Activated CD4-positive, CD25-positive, alpha-beta regulatory T cell treated with anti-CD3 and anti-CD28 coated beads, Interleukin-2, amount 50 U/mL, for 24 hours (primary cell): ENCODE measurements at regions not wholly inside any gene's neighbourhood (a gene's known extent, or its start where the extent isn't known, plus 50 kb on each side); places are given as distances from the start of the nearest gene placed in this dataset.
"Not testable (repeated sequence)": the region's sequence is repeated elsewhere in the genome, so short reads cannot be mapped to it uniquely, and the experiment has no call there.

Experiments used
- ATAC-seq, 2 donors: fragments of 150-1000 bp; cut with Tn5 transposase; one replicate each; pipeline ENCODE4 v1.10.0; 2021; ENCODE audit warnings: mild to moderate bottlenecking in 1 of 2, moderate library complexity in 1 of 2

GRCh38 chr4:137733174-137734141 is 201.2 kb upstream of the PCDH18 start:
- not testable (repeated sequence) for ATAC-seq

- ATAC-seq = no peak
Observed at GRCh38 chr4:137722910-137723309, 190.6 kb upstream of the PCDH18 start.

GRCh38 chr4:137711502-137711901 is 179.2 kb upstream of the PCDH18 start:
- ATAC-seq = no peak

GRCh38 chr4:137707626-137708025 is 175.3 kb upstream of the PCDH18 start:
- ATAC-seq = no peak

GRCh38 chr4:137707102-137707620 is 174.9 kb upstream of the PCDH18 start:
- ATAC-seq = no peak

- no peak for ATAC-seq
Observed at GRCh38 chr4:137705171-137705783, 173.0 kb upstream of the PCDH18 start.

- no peak for ATAC-seq
Observed at GRCh38 chr4:137703195-137703594, 170.9 kb upstream of the PCDH18 start.

GRCh38 chr4:137702512-137702911 is 170.2 kb upstream of the PCDH18 start:
- no peak for ATAC-seq

GRCh38 chr4:137701401-137701800 is 169.1 kb upstream of the PCDH18 start:
- no peak for ATAC-seq

- no peak for ATAC-seq
Observed at GRCh38 chr4:137700751-137701150, 168.5 kb upstream of the PCDH18 start.

GRCh38 chr4:137700072-137700471 is 167.8 kb upstream of the PCDH18 start:
- ATAC-seq = no peak

GRCh38 chr4:137694138-137694537 is 161.8 kb upstream of the PCDH18 start:
- ATAC-seq = no peak

- no peak for ATAC-seq
Observed at GRCh38 chr4:137693641-137694040, 161.3 kb upstream of the PCDH18 start.

GRCh38 chr4:137692205-137692604 is 159.9 kb upstream of the PCDH18 start:
- ATAC-seq = no peak

- no peak for ATAC-seq
Observed at GRCh38 chr4:137688651-137689050, 156.4 kb upstream of the PCDH18 start.

- ATAC-seq = no peak
Observed at GRCh38 chr4:137685357-137685756, 153.1 kb upstream of the PCDH18 start.

GRCh38 chr4:137681081-137681480 is 148.8 kb upstream of the PCDH18 start:
- ATAC-seq = no peak

- ATAC-seq = no peak
Observed at GRCh38 chr4:137678796-137679195, 146.5 kb upstream of the PCDH18 start.

- ATAC-seq = no peak
Observed at GRCh38 chr4:137677863-137678262, 145.6 kb upstream of the PCDH18 start.

- ATAC-seq = no peak
Observed at GRCh38 chr4:137676357-137676998, 144.2 kb upstream of the PCDH18 start.

- no peak for ATAC-seq
Observed at GRCh38 chr4:137674066-137674465, 141.8 kb upstream of the PCDH18 start.

GRCh38 chr4:137668885-137669545 is 136.7 kb upstream of the PCDH18 start:
- no peak for ATAC-seq

GRCh38 chr4:137664416-137664815 is 132.1 kb upstream of the PCDH18 start:
- ATAC-seq = no peak
